Adrenal gland (tissue), 9 donors: ENCODE measurements at regions not wholly inside any gene's neighbourhood (a gene's known extent, or its start where the extent isn't known, plus 50 kb on each side); places are given as distances from the start of the nearest gene placed in this dataset.
"Not testable (repeated sequence)": the region's sequence is repeated elsewhere in the genome, so short reads cannot be mapped to it uniquely, and the experiment has no call there.

Experiments
- DNase-seq, 7 donors: peaks; one replicate each; pipeline ENCODE4 v3.0.0-alpha.2; 2019 to 2020
- H3K27ac ChIP-seq, 5 donors: fragments of 200-600 bp; sonication (generic) in 4 of 5; 1 replicate in 3 of 5; 2 replicates in 2 of 5; pipeline versions ENCODE4 v1.5.1 to v1.8.0; 2016 to 2020; ENCODE audit warnings: mild to moderate bottlenecking in 1 of 5
- H3K27me3 ChIP-seq: fragments of 200-600 bp; 2 replicates; pipeline ENCODE4 v1.8.0; 2021
- H3K36me3 ChIP-seq, 2 donors: fragments of 200-600 bp; replicated peaks in 1 of 2; 1 replicate in 1 of 2; 2 replicates in 1 of 2; pipeline versions ENCODE4 v1.5.1 to v1.8.0; 2018 to 2022
- H3K4me1 ChIP-seq, 2 donors: fragments of 200-600 bp; replicated peaks in 1 of 2; 1 replicate in 1 of 2; 2 replicates in 1 of 2; pipeline versions ENCODE4 v1.5.1 to v1.8.0; 2018 to 2021
- H3K4me3 ChIP-seq, 4 donors: fragments of 200-600 bp; sonication (generic) in 3 of 4; one replicate each; pipeline ENCODE4 v1.5.1; 2016 to 2018
- H3K9me3 ChIP-seq, 3 donors: fragments of 200-600 bp; sonication (generic) in 1 of 3; replicated peaks in 1 of 3; 1 replicate in 2 of 3; 2 replicates in 1 of 3; pipeline versions ENCODE4 v1.5.1 to v1.8.0; 2016 to 2021
- CTCF ChIP-seq, 6 experiments: fragments of 450-650 bp in 4 of 6; fragments of 200-600 bp in 2 of 6; sonication (generic) in 1 of 6; IDR thresholded peaks; 1 replicate in 5 of 6; 2 replicates in 1 of 6; pipeline versions ENCODE4 v1.5.1 to v1.8.0; 2016 to 2021; ENCODE audit warnings: antibody characterized with exemption in 6 of 6, mild to moderate bottlenecking in 2 of 6, moderate library complexity in 1 of 6
- POLR2A ChIP-seq, 2 donors: fragments of 450-650 bp; IDR thresholded peaks; one replicate each; pipeline ENCODE4 v1.6.1; 2017; ENCODE audit warnings: antibody characterized with exemption in 2 of 2, mild to moderate bottlenecking in 2 of 2, moderate library complexity in 1 of 2
- WGBS, 4 donors: extraction: QIAGEN DNeasy Blood & Tissue Kit in 2 of 4; methylation state at CpG; one replicate each; pipeline versions ENCODE4 v1.1.5 to v1.1.7; 2013 to 2017; 5-methylcytosine and 5-hydroxymethylcytosine counted together
- intact Hi-C, 2 donors: fragments of 100-400 bp; cut with DNase I; formaldehyde crosslinking; loops; one replicate each; pipeline versions ENCODE4 v1.14.1 to v1.15.0; 2022 to 2023
- donor health status: healthy with polysubstance abuse.
- donor health status: Bipolar disorder and iron deficiency.
- donor health status: DM: yes; HTN: yes; CAD: no.
- donor health status: DM: no; HTN: no; CAD: no.
- donor health status: DM: no; HTN: no; CAD: no.

- TF ChIP-seq CTCF (IDR thresholded peaks at IDR 0.05): no peak
- no peak for TF ChIP-seq POLR2A (IDR thresholded peaks at IDR 0.05)
- WGBS, 4 donors: 78 to 88% (median 85%) methylated on average over 3 of the region's 3 CpGs
- Histone ChIP-seq H3K4me1 (no peaks in the 10 kb centered on the region), H3K27me3 (no peaks in the 10 kb centered on the region), H3K27ac (no peak overlapping the region), H3K4me3 (no peak overlapping the region), H3K9me3 (no peaks in the 10 kb centered on the region), H3K36me3 (no peaks in the 10 kb centered on the region)
- intact Hi-C loops: no loop called here
- DNase-seq: no peak
Measured at GRCh38 chr7:9349625-9350024, 916.2 kb downstream of the NXPH1 start.

- Histone ChIP-seq H3K9me3 (peaks cover 0 to 7% (median 3%) of the 10 kb centered on the region in 3 donors), H3K27ac (no peak overlapping the region), H3K27me3 (no peaks in the 10 kb centered on the region), H3K4me3 (no peak overlapping the region), H3K4me1 (no peaks in the 10 kb centered on the region), H3K36me3 (no peaks in the 10 kb centered on the region)
- WGBS, 4 donors: 60 to 81% (median 77%) methylated on average over 4 of the region's 4 CpGs
- DNase-seq: no peak
- TF ChIP-seq POLR2A (IDR thresholded peaks at IDR 0.05) (no peak), CTCF (IDR thresholded peaks at IDR 0.05) (no peak)
- intact Hi-C loops: no loop called here
Measured at GRCh38 chr7:9391221-9391620, 957.8 kb downstream of the NXPH1 start.

GRCh38 chr7:9391984-9392383, 958.6 kb downstream of the NXPH1 start:
- no peak overlapping the region for H3K27ac ChIP-seq
- intact Hi-C loops: no loop called here
- no peaks in the 10 kb centered on the region for H3K36me3 ChIP-seq
- H3K4me1 ChIP-seq: no peaks in the 10 kb centered on the region
- no peaks in the 10 kb centered on the region for H3K27me3 ChIP-seq
- no peak for DNase-seq
- WGBS, 4 donors: 85 to 93% (median 90%) methylated on average over 4 of the region's 4 CpGs
- H3K4me3 ChIP-seq: no peak overlapping the region
- no peak for TF ChIP-seq POLR2A (IDR thresholded peaks at IDR 0.05)
- no peak for TF ChIP-seq CTCF (IDR thresholded peaks at IDR 0.05)
- H3K9me3 ChIP-seq: peaks cover 0 to 2% (median 0%) of the 10 kb centered on the region in 3 donors

- intact Hi-C loops, H3K4me1 ChIP-seq: not testable (repeated sequence)
- 94 to 98% (median 97%) methylated on average over 15 to 28 of the region's 28 CpGs for WGBS, 4 donors
Measured at GRCh38 chr7:9404386-9404785, 971.0 kb downstream of the NXPH1 start.

GRCh38 chr7:9407816-9408215, 974.4 kb downstream of the NXPH1 start:
- intact Hi-C loops: no loop called here
- no peak for TF ChIP-seq CTCF (IDR thresholded peaks at IDR 0.05)
- TF ChIP-seq POLR2A (IDR thresholded peaks at IDR 0.05): no peak
- no peaks in the 10 kb centered on the region for H3K27me3 ChIP-seq
- no peaks in the 10 kb centered on the region for H3K9me3 ChIP-seq
- no peak overlapping the region for H3K4me3 ChIP-seq
- H3K27ac ChIP-seq: no peak overlapping the region
- WGBS, 4 donors: 61 to 74% (median 70%) methylated on average over 4 of the region's 4 CpGs
- no peaks in the 10 kb centered on the region for H3K4me1 ChIP-seq
- H3K36me3 ChIP-seq: no peaks in the 10 kb centered on the region
- no peak for DNase-seq

More at GRCh38 chr7:9404386-9404785, 971.0 kb downstream of the NXPH1 start:
- not testable (repeated sequence) for H3K27ac ChIP-seq, H3K9me3 ChIP-seq, H3K36me3 ChIP-seq, DNase-seq, H3K4me3 ChIP-seq, H3K27me3 ChIP-seq
